ENCODE measurements at regions not wholly inside any gene's neighbourhood (a gene's known extent, or its start where the extent isn't known, plus 50 kb on each side); places are given as distances from the start of the nearest gene placed in this dataset.

- Histone ChIP-seq H3K9ac (replicated peaks in 1 of 4; ENCODE audit: extremely low read depth in 1 of 4, low read depth in 3 of 4, low read length in 3 of 4) (no peak overlapping the region), H3K18ac (ENCODE audit: extremely low read depth, low read length) (no peak overlapping the region), H2AFZ (ENCODE audit: low read length) (no peak overlapping the region), H3K4me2 (ENCODE audit: insufficient read depth in 1 of 2, low read depth in 2 of 2, low read length in 2 of 2) (peak overlapping the region; percentile 20 to 44; a peak in 2 of 4 replicates), H3K4me1 (replicated peaks in 1 of 4; ENCODE audit: control insufficient read depth in 3 of 4, insufficient read depth in 4 of 4, low read length in 3 of 4) (peaks cover 0 to 3% (median 0%) of the 10 kb centered on the region in 4 experiments; a peak in 2 of 7 replicates), H2BK12ac (ENCODE audit: low read depth, low read length) (no peak overlapping the region), H2BK120ac (replicated peaks; ENCODE audit: low read depth, low read length) (no peak overlapping the region), H3K27me3 (replicated peaks in 1 of 4; ENCODE audit: control insufficient read depth in 3 of 4, extremely low read depth in 1 of 4, insufficient read depth in 3 of 4, low read length in 3 of 4) (no peaks in the 10 kb centered on the region), H2AK5ac (ENCODE audit: low read depth, low read length) (no peak overlapping the region), H3K27ac (ENCODE audit: low read depth, low read length) (no peak overlapping the region), H3K79me2 (ENCODE audit: control insufficient read depth in 1 of 2, insufficient read depth in 2 of 2, low read length in 2 of 2) (no peaks in the 10 kb centered on the region), H2BK15ac (ENCODE audit: low read length) (no peak overlapping the region), H2BK20ac (ENCODE audit: low read length) (no peak overlapping the region), H3K4me3 (ENCODE audit: extremely low read depth in 1 of 4, insufficient read depth in 2 of 4, low read depth in 3 of 4, low read length in 4 of 4) (peak overlapping the region in 1 of 4 experiments; percentile 31; a peak in 1 of 8 replicates), H3K14ac (ENCODE audit: insufficient read length) (no peak overlapping the region), H3K9me3 (ENCODE audit: insufficient read depth in 2 of 2, low read depth in 1 of 2, low read length in 1 of 2) (no peaks in the 10 kb centered on the region), H4K5ac (ENCODE audit: insufficient read length, low read depth, low read length) (no peak overlapping the region), H3K23ac (ENCODE audit: insufficient read length) (no peak overlapping the region), H4K91ac (replicated peaks; ENCODE audit: insufficient read length, low read length) (no peak overlapping the region), H4K8ac (ENCODE audit: extremely low read depth, insufficient read depth, low read length) (no peak overlapping the region), H2BK5ac (ENCODE audit: low read depth, low read length) (no peak overlapping the region), H3K36me3 (ENCODE audit: control insufficient read depth in 2 of 4, insufficient read depth in 4 of 4, low read length in 3 of 4) (no peaks in the 10 kb centered on the region), H3K79me1 (ENCODE audit: low read depth, low read length) (no peaks in the 10 kb centered on the region), H3K56ac (replicated peaks; ENCODE audit: insufficient read length, low read depth, low read length) (no peak overlapping the region), H3K23me2 (ENCODE audit: low read depth, low read length) (no peaks in the 10 kb centered on the region), H3K4ac (replicated peaks; ENCODE audit: insufficient read length, low read depth, low read length) (no peak overlapping the region), H4K20me1 (replicated peaks in 1 of 2; ENCODE audit: control insufficient read depth in 1 of 2, insufficient read depth in 2 of 2, low read length in 2 of 2) (no peaks in the 10 kb centered on the region)
- FAIRE-seq (peak; percentile 28), DNase-seq (ENCODE audit: low read depth in 1 of 2, low spot score in 2 of 2) (no peak)
- ChIA-PET CTCF (ENCODE audit: partially characterized antibody) (interaction anchor here (0.6 kb wide), 1 partner anchor 57 kb away, joined by 4 read pairs; no protein-coding TSS in a partner anchor), POLR2A (ENCODE audit: partially characterized antibody) (no interaction called here)
- no peak for TF ChIP-seq GTF2F1 (IDR thresholded peaks at IDR 0.05; ENCODE audit: borderline replicate concordance, low read depth, low read length)
These were observed 688.9 kb upstream of the CDH9 start for GRCh38 chr5:27727254-27727653.

Measured in H1 (cell line).